NCI-H187 (cell line): ENCODE measurements at regions not wholly inside any gene's neighbourhood (a gene's known extent, or its start where the extent isn't known, plus 50 kb on each side); places are given as distances from the start of the nearest gene placed in this dataset.
"Not testable (repeated sequence)": the region's sequence is repeated elsewhere in the genome, so short reads cannot be mapped to it uniquely, and the experiment has no call there.

ENCODE experiments used
- DNase-seq, 2 experiments: peaks; one replicate each; lab custom pipeline; 2025; lab: John Stamatoyannopoulos, UW

GRCh38 chr2:220695397-220696279 lies 876.5 kb downstream of the EPHA4 start:
- no peak for DNase-seq

- no peak for DNase-seq
These were observed 875.8 kb downstream of the EPHA4 start for GRCh38 chr2:220696280-220696669.

GRCh38 chr2:220697011-220697410 lies 875.1 kb downstream of the EPHA4 start:
- no peak for DNase-seq

GRCh38 chr2:220701115-220701514 lies 871.0 kb downstream of the EPHA4 start:
- no peak for DNase-seq

- DNase-seq, result no peak
These were observed 868.8 kb downstream of the EPHA4 start for GRCh38 chr2:220703279-220703678.

- no peak for DNase-seq
These were observed 868.0 kb downstream of the EPHA4 start for GRCh38 chr2:220704081-220704480.

- DNase-seq, result no peak
These were observed 867.3 kb downstream of the EPHA4 start for GRCh38 chr2:220704810-220705209.

GRCh38 chr2:220705678-220706077 lies 866.4 kb downstream of the EPHA4 start:
- no peak for DNase-seq

GRCh38 chr2:220707261-220707660 lies 864.8 kb downstream of the EPHA4 start:
- no peak for DNase-seq

- DNase-seq, result no peak
These were observed 863.7 kb downstream of the EPHA4 start for GRCh38 chr2:220708366-220708765.

GRCh38 chr2:220717283-220717682 lies 854.8 kb downstream of the EPHA4 start:
- DNase-seq, result no peak

- DNase-seq, result no peak
These were observed 835.3 kb downstream of the EPHA4 start for GRCh38 chr2:220736778-220737177.

- no peak for DNase-seq
These were observed 828.9 kb downstream of the EPHA4 start for GRCh38 chr2:220743203-220743602.

GRCh38 chr2:220744861-220745260 lies 827.2 kb downstream of the EPHA4 start:
- DNase-seq, result no peak

GRCh38 chr2:220745682-220746081 lies 826.4 kb downstream of the EPHA4 start:
- no peak for DNase-seq

- DNase-seq, result no peak
These were observed 824.4 kb downstream of the EPHA4 start for GRCh38 chr2:220747736-220748135.

GRCh38 chr2:220748875-220749479 lies 823.1 kb downstream of the EPHA4 start:
- no peak for DNase-seq

GRCh38 chr2:220753486-220753885 lies 818.6 kb downstream of the EPHA4 start:
- DNase-seq, result no peak

- DNase-seq, result no peak
These were observed 815.5 kb downstream of the EPHA4 start for GRCh38 chr2:220756653-220757052.

- not testable (repeated sequence) for DNase-seq
These were observed 813.7 kb downstream of the EPHA4 start for GRCh38 chr2:220758376-220758775.

GRCh38 chr2:220764171-220764570 lies 807.9 kb downstream of the EPHA4 start:
- DNase-seq, result no peak

GRCh38 chr2:220767591-220768255 lies 804.4 kb downstream of the EPHA4 start:
- DNase-seq, result no peak
